ENCODE measurements at regions not wholly inside any gene's neighbourhood (a gene's known extent, or its start where the extent isn't known, plus 50 kb on each side); places are given as distances from the start of the nearest gene placed in this dataset.

DNA sequence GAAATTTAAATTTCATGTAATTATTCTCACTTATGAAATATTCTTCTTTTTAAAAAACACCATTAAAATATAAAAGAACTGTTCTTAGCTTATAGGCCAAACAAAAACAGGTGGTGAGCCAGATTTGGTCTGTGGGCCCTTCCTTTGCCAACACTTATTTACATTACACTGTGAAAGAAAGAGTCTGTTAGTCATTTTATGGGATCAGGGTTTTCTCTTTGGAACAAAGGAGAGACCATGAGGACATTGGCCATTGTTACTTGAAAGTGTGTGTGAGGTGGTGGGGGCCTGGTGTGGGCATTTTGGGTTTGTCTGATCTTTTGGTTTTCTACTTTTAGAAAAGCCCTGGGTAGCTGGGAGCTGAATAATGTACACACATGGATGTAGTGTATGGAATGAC lies 62.7 kb downstream of the TTC6 start:
- Histone ChIP-seq H3K27me3 (ENCODE audit: low read length) (no peaks in the 10 kb centered on the region), H3K9ac (ENCODE audit: low read length) (no peak overlapping the region), H3K4me2 (ENCODE audit: low read depth, low read length, poor library complexity, severe bottlenecking) (no peak overlapping the region), H3K4me3 (ENCODE audit: insufficient read depth, low read length, poor library complexity, severe bottlenecking) (no peak overlapping the region), H3K9me2 (replicated peaks; ENCODE audit: insufficient read depth, low read length) (no peaks in the 10 kb centered on the region), H2AFZ (ENCODE audit: low read depth, low read length, severe bottlenecking) (no peak overlapping the region), H3K9me3 (ENCODE audit: insufficient read depth, low read length) (no peaks in the 10 kb centered on the region), H3K27ac (ENCODE audit: low read depth, low read length) (no peak overlapping the region), H3K79me2 (ENCODE audit: insufficient read depth, low read length) (no peaks in the 10 kb centered on the region), H3K36me3 (ENCODE audit: low read length) (no peaks in the 10 kb centered on the region), H3F3A (ENCODE audit: insufficient read depth) (no peaks in the 10 kb centered on the region), H4K20me1 (ENCODE audit: low read depth, low read length) (no peaks in the 10 kb centered on the region)
- TF ChIP-seq EZH2phosphoT487 (conservative IDR thresholded peaks at IDR 0.05; ENCODE audit: low read length) (no peak), CTCF (IDR thresholded peaks at IDR 0.05; ENCODE audit: insufficient read depth, low read length, poor library complexity, severe bottlenecking) (no peak)

DNA sequence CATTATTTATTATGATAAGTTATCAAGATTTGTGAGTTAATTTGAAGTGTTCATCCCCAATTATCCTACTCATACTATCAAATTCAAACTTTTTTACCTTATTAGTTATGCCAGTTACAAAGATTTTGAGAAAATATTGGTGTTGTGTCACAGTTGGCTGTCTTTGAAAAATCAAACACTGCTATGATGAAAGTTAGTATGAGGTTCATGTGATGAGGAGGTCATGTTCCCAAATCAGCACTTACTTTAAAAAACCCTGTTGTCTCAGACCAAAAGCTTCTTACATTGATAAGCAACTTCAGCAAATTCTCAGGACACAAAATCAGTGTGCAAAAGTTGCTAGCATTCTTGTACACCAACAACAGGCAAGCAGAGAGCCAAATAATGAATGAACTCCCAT lies 68.1 kb downstream of the TTC6 start:
- no peak overlapping the region for H3K27ac ChIP-seq (ENCODE audit: low read depth, low read length)
- H3K4me3 ChIP-seq (ENCODE audit: insufficient read depth, low read length, poor library complexity, severe bottlenecking), result no peak overlapping the region
- no peak overlapping the region for H2AFZ ChIP-seq (ENCODE audit: low read depth, low read length, severe bottlenecking)
- H3K9me2 ChIP-seq (replicated peaks; ENCODE audit: insufficient read depth, low read length), result no peaks in the 10 kb centered on the region
- no peaks in the 10 kb centered on the region for H3K79me2 ChIP-seq (ENCODE audit: insufficient read depth, low read length)
- H4K20me1 ChIP-seq (ENCODE audit: low read depth, low read length), result no peaks in the 10 kb centered on the region
- no peaks in the 10 kb centered on the region for H3K9me3 ChIP-seq (ENCODE audit: insufficient read depth, low read length)
- TF ChIP-seq EZH2phosphoT487 (conservative IDR thresholded peaks at IDR 0.05; ENCODE audit: low read length) (no peak), CTCF (IDR thresholded peaks at IDR 0.05; ENCODE audit: insufficient read depth, low read length, poor library complexity, severe bottlenecking) (no peak)
- H3F3A ChIP-seq (ENCODE audit: insufficient read depth), result no peaks in the 10 kb centered on the region
- no peaks in the 10 kb centered on the region for H3K27me3 ChIP-seq (ENCODE audit: low read length)
- no peak overlapping the region for H3K9ac ChIP-seq (ENCODE audit: low read length)
- no peak overlapping the region for H3K4me2 ChIP-seq (ENCODE audit: low read depth, low read length, poor library complexity, severe bottlenecking)
- no peaks in the 10 kb centered on the region for H3K36me3 ChIP-seq (ENCODE audit: low read length)

DNA sequence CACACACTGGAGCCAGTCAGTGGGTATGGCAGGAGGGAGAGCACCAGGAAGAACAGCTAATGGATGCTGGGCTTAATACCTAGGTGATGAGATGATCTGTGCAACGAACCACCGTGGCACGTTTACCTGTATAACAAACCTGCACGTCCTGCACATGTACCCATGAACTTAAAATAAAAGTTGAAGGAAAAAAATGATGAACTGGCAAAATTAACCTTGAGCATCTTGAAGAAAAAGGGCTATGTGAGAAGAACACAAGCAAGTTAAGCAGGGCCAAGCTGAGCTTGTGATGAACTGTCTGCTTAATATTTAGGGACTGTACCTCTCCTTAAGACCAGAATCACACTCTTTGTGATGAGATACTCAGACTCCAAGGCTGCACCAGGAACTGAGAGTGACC lies 70.0 kb downstream of the TTC6 start:
- H3K4me2 ChIP-seq (ENCODE audit: low read depth, low read length, poor library complexity, severe bottlenecking), result no peak overlapping the region

More for the DNA sequence above, 70.0 kb downstream of the TTC6 start:
- Histone ChIP-seq H3K4me3 (ENCODE audit: insufficient read depth, low read length, poor library complexity, severe bottlenecking) (no peak overlapping the region), H3K27ac (ENCODE audit: low read depth, low read length) (no peak overlapping the region), H3K9ac (ENCODE audit: low read length) (no peak overlapping the region), H3K9me2 (replicated peaks; ENCODE audit: insufficient read depth, low read length) (no peaks in the 10 kb centered on the region), H2AFZ (ENCODE audit: low read depth, low read length, severe bottlenecking) (no peak overlapping the region), H3K9me3 (ENCODE audit: insufficient read depth, low read length) (no peaks in the 10 kb centered on the region), H3K36me3 (ENCODE audit: low read length) (no peaks in the 10 kb centered on the region), H3K27me3 (ENCODE audit: low read length) (no peaks in the 10 kb centered on the region), H4K20me1 (ENCODE audit: low read depth, low read length) (no peaks in the 10 kb centered on the region), H3F3A (ENCODE audit: insufficient read depth) (no peaks in the 10 kb centered on the region), H3K79me2 (ENCODE audit: insufficient read depth, low read length) (no peaks in the 10 kb centered on the region)
- no peak for TF ChIP-seq CTCF (IDR thresholded peaks at IDR 0.05; ENCODE audit: insufficient read depth, low read length, poor library complexity, severe bottlenecking)
